22Rv1 (cell line): ENCODE measurements at regions not wholly inside any gene's neighbourhood (a gene's known extent, or its start where the extent isn't known, plus 50 kb on each side); places are given as distances from the start of the nearest gene placed in this dataset.

Experiments
- CTCF ChIP-seq: fragments of 450-650 bp; IDR thresholded peaks from 2 replicates; pipeline ENCODE4 v1.5.1; 2017; ENCODE audit warnings: mild to moderate bottlenecking
- ZFX ChIP-seq: fragments of 450-650 bp; IDR thresholded peaks from 2 replicates; pipeline ENCODE4 v1.6.1; 2017; ENCODE audit warnings: antibody characterized with exemption, borderline replicate concordance

GRCh38 chr5:82519558-82519957 is 241.4 kb upstream of the RPS23 start:
- no peak for TF ChIP-seq CTCF
- no peak for TF ChIP-seq ZFX
